HFFc6 (cell line): ENCODE measurements at regions not wholly inside any gene's neighbourhood (a gene's known extent, or its start where the extent isn't known, plus 50 kb on each side); places are given as distances from the start of the nearest gene placed in this dataset.

Experiments used
- DNase-seq: peaks from one replicate; pipeline ENCODE4 v3.0.0-alpha.2; 2018
- H3K27ac Mint-ChIP-seq: 2 replicates; pipeline ENCODE4 v1.8.0; 2020; ENCODE audit warnings: mild to moderate bottlenecking, mixed read lengths
- H3K27me3 Mint-ChIP-seq: 2 replicates; pipeline ENCODE4 v1.8.0; 2021; ENCODE audit warnings: mild to moderate bottlenecking, moderate library complexity, mixed read lengths; ENCODE audit not compliant: insufficient read depth
- H3K36me3 Mint-ChIP-seq: 2 replicates; pipeline ENCODE4 v1.8.0; 2021; ENCODE audit warnings: low read depth, mixed read lengths
- H3K4me1 Mint-ChIP-seq: 2 replicates; pipeline ENCODE4 v1.8.0; 2020; ENCODE audit warnings: low read depth, mixed read lengths
- H3K4me3 Mint-ChIP-seq: 2 replicates; pipeline ENCODE4 v1.8.0; 2020; ENCODE audit warnings: mild to moderate bottlenecking, moderate library complexity, mixed read lengths
- H3K9me3 Mint-ChIP-seq: 2 replicates; pipeline ENCODE4 v1.8.0; 2020; ENCODE audit warnings: mild to moderate bottlenecking, mixed read lengths
- CTCF ChIP-seq: fragments of 200-600 bp; sonication (generic); IDR thresholded peaks from 2 replicates; pipeline ENCODE4 v1.5.0; 2021; ENCODE audit warnings: antibody characterized with exemption, mild to moderate bottlenecking

DNA sequence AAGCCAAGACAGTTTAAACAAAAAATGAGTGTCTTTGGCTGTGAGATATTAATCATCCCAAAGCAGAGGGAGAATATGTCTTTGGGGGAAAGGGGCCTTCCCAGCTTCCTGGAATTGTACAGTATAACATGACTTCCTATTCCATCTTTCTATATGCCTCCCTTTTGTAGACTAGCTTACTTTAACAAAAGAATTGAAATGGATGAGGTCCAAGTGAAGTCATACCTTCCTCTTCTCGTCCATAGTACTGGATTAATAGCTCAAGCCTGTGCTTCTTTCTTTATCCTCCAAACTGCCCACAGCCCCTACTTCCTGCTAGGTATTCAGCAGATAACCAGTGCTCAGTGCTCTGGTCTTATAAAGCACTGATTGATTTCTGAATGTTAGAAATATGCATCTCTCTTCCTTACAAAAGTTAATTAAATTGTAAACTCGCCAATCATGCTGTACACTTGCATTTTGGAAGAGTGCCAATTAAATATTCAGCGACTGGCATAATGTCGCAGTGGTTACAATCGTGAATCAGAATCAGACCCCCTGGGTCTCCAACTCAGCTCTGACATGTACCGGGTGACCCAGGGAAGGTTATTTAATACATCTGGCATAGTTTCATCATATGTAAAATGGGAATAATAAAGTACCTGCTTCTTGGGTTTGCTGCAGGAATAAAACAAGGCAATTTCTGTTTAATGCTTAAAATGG is 325.1 kb downstream of the RND3 start:
- DNase-seq = no peak
- Mint-ChIP-seq H3K27me3 (no peaks in the 10 kb centered on the region; the same call in 1 of the 2 replicates), H3K4me1 (peaks cover 13% of the 10 kb centered on the region)

GRCh38 chr2:150160058-150160457 is 327.4 kb downstream of the RND3 start:
- Mint-ChIP-seq H3K27ac (no peak overlapping the region), H3K4me1 (no peaks in the 10 kb centered on the region; the same call in 1 of the 2 replicates), H3K36me3 (no peaks in the 10 kb centered on the region), H3K4me3 (no peak overlapping the region), H3K27me3 (no peaks in the 10 kb centered on the region), H3K9me3 (no peaks in the 10 kb centered on the region)
- no peak for TF ChIP-seq CTCF
- DNase-seq = no peak

More for the DNA sequence above, 325.1 kb downstream of the RND3 start:
- Mint-ChIP-seq H3K9me3 (no peaks in the 10 kb centered on the region), H3K4me3 (no peak overlapping the region), H3K36me3 (no peaks in the 10 kb centered on the region), H3K27ac (no peak overlapping the region)
- TF ChIP-seq CTCF = no peak

DNA sequence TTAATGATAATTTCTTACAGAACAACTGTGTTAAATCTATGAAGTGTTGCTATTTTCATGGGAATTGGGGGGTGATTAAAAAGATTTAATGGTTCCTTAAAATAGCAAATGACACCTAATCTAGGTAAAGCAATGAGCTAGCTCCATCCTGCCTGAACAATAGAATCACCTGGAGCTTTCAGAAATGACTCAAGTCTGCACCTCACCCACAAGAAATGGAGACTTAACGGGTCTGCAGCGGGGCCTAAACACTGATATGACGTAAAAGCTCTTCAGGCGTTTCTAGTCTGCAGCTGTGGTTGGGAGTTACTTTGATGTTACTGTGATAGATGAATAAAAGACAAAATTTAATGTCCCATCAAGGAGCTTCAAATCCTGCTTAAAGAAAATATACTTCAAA is 328.2 kb downstream of the RND3 start:
- Mint-ChIP-seq H3K27me3 (no peaks in the 10 kb centered on the region), H3K4me3 (no peak overlapping the region), H3K4me1 (no peaks in the 10 kb centered on the region; the same call in 1 of the 2 replicates), H3K9me3 (no peaks in the 10 kb centered on the region), H3K27ac (no peak overlapping the region), H3K36me3 (no peaks in the 10 kb centered on the region)
- no peak for DNase-seq
- TF ChIP-seq CTCF = no peak

GRCh38 chr2:150156876-150157275 is 330.6 kb downstream of the RND3 start:
- Mint-ChIP-seq H3K36me3 (no peaks in the 10 kb centered on the region), H3K9me3 (no peaks in the 10 kb centered on the region), H3K4me3 (no peak overlapping the region), H3K27me3 (no peaks in the 10 kb centered on the region), H3K4me1 (peaks cover 5% of the 10 kb centered on the region; the same call in 1 of the 2 replicates), H3K27ac (no peak overlapping the region)
- DNase-seq = no peak
- TF ChIP-seq CTCF = no peak

GRCh38 chr2:150156415-150156814 is 331.1 kb downstream of the RND3 start:
- Mint-ChIP-seq H3K4me1 (peaks cover 5% of the 10 kb centered on the region; the same call in 1 of the 2 replicates), H3K36me3 (no peaks in the 10 kb centered on the region), H3K9me3 (no peaks in the 10 kb centered on the region), H3K27ac (no peak overlapping the region), H3K4me3 (no peak overlapping the region), H3K27me3 (no peaks in the 10 kb centered on the region)
- DNase-seq = no peak
- TF ChIP-seq CTCF = no peak
